ENCODE measurements at regions not wholly inside any gene's neighbourhood (a gene's known extent, or its start where the extent isn't known, plus 50 kb on each side); places are given as distances from the start of the nearest gene placed in this dataset.

GRCh38 chr2:121900391-121900790 is 144.9 kb downstream of the TSN start:
- no peak for DNase-seq

- no peak for DNase-seq
These were observed 146.7 kb downstream of the TSN start for GRCh38 chr2:121902171-121902591.

GRCh38 chr2:121902616-121903015 is 147.2 kb downstream of the TSN start:
- DNase-seq = no peak

GRCh38 chr2:121903037-121903689 is 147.7 kb downstream of the TSN start:
- DNase-seq = peak; percentile 50

- peak; percentile 38 for DNase-seq
These were observed 149.2 kb downstream of the TSN start for GRCh38 chr2:121904656-121905055.

- DNase-seq = no peak
These were observed 149.8 kb downstream of the TSN start for GRCh38 chr2:121905201-121905600.

GRCh38 chr2:121906170-121906569 is 150.7 kb downstream of the TSN start:
- no peak for DNase-seq

- DNase-seq = peak; percentile 87
These were observed 152.5 kb downstream of the TSN start for GRCh38 chr2:121907928-121908327.

GRCh38 chr2:121910139-121910538 is 154.7 kb downstream of the TSN start:
- no peak for DNase-seq

- no peak for DNase-seq
These were observed 155.6 kb downstream of the TSN start for GRCh38 chr2:121911036-121911435.

GRCh38 chr2:121917143-121917542 is 161.7 kb downstream of the TSN start:
- DNase-seq = no peak

- no peak for DNase-seq
These were observed 162.8 kb downstream of the TSN start for GRCh38 chr2:121918231-121918630.

GRCh38 chr2:121919803-121920202 is 164.4 kb downstream of the TSN start:
- DNase-seq = no peak

- DNase-seq = no peak
These were observed 170.0 kb downstream of the TSN start for GRCh38 chr2:121925466-121925865.

- no peak for DNase-seq
These were observed 187.8 kb downstream of the TSN start for GRCh38 chr2:121943285-121943684.

GRCh38 chr2:121944072-121944831 is 188.8 kb downstream of the TSN start:
- DNase-seq = no peak

- peak; percentile 73 for DNase-seq
These were observed 192.2 kb downstream of the TSN start for GRCh38 chr2:121947674-121948073.

GRCh38 chr2:121949271-121949670 is 193.8 kb downstream of the TSN start:
- DNase-seq = peak; percentile 27

- DNase-seq = peak; percentile 42
These were observed 200.0 kb downstream of the TSN start for GRCh38 chr2:121955426-121955825.

GRCh38 chr2:121955872-121956271 is 200.4 kb downstream of the TSN start:
- DNase-seq = no peak

- no peak for DNase-seq
These were observed 204.8 kb downstream of the TSN start for GRCh38 chr2:121960251-121960650.

- DNase-seq = no peak
These were observed 206.3 kb downstream of the TSN start for GRCh38 chr2:121961761-121962160.

GRCh38 chr2:121965661-121966060 is 210.2 kb downstream of the TSN start:
- DNase-seq = no peak

- no peak for DNase-seq
These were observed 211.2 kb downstream of the TSN start for GRCh38 chr2:121966663-121967062.

- no peak for DNase-seq
These were observed 213.7 kb downstream of the TSN start for GRCh38 chr2:121969166-121969565.

Measured in NCI-H2171 (cell line).